Muscle of back (tissue), 3 donors: ENCODE measurements at regions not wholly inside any gene's neighbourhood (a gene's known extent, or its start where the extent isn't known, plus 50 kb on each side); places are given as distances from the start of the nearest gene placed in this dataset.
"Not testable (repeated sequence)": the region's sequence is repeated elsewhere in the genome, so short reads cannot be mapped to it uniquely, and the experiment has no call there.

Experiments
- DNase-seq, 3 donors: peaks; one replicate each; pipeline versions ENCODE4 v3.0.0 to v3.0.0-alpha.2; 2013

DNA sequence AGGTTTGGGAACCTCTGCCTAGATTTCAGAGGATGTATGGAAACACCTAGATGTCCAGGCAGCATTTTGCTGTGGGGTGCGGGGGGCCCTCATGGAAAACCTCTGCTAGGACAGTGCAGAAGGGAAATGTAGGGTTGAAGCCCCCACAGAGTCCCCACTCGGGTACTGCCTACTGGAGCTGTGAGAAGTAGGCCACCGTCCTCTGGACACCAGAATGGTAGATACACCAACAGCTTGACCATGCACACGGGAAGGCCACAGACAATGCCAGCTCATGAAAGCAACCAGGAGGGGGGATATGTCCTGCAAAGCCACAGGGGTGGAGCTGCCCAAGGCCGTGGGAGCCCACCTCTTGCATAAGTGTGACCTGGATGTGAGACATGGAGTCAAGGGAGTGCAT, 1336.5 kb downstream of the SPATA31A7 start:
- DNase-seq: not testable (repeated sequence)

DNA sequence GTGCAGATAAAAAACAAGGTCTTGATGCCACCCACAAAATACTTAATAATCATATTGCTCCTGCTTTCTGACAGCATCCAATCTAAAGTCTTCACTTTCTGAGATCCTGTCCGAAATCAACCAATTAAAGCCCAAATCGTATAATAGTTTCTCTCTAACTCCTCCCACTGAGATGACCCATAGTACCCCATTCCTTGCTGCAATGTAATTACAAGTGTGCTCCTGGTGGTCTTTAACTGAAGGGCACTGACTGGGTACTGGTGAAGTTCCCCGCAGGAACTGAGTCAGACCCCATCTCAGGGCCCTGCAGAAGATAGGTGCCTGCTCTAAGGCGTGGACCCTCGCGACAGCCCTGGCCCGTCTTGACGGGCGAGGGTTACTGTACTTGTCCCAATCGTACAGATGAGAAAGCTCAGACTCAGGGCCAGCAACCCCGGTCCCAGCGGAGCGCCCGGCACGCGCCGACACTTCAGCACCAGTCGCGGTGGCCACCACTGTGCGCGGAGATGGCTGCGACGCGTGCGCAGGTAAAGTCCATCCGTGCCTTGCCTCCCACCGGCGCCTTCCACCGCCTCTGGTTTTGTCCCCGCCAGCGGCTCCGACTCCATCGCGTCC, 1342.4 kb downstream of the SPATA31A7 start:
- DNase-seq: not testable (repeated sequence)

DNA sequence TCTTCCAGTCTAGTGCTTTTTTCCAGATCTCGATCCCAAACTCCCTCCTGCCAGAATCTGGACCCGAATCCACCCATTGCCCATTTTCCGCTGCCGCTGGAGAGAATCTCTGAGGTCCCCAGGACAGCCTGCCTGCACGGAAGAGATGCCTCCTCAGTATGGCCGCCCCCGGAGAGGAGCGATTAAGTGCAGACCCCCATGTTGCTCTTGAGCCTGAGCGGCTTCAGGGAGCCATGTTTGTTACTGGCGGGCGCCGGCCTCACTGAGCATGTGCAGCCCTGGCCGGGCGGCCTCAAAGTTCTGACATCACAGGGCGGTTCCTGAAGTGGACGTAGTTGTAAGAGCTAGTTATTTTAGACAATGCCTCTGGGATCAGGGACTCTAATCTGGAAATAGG, 1342.9 kb downstream of the SPATA31A7 start:
- DNase-seq: not testable (repeated sequence)

DNA sequence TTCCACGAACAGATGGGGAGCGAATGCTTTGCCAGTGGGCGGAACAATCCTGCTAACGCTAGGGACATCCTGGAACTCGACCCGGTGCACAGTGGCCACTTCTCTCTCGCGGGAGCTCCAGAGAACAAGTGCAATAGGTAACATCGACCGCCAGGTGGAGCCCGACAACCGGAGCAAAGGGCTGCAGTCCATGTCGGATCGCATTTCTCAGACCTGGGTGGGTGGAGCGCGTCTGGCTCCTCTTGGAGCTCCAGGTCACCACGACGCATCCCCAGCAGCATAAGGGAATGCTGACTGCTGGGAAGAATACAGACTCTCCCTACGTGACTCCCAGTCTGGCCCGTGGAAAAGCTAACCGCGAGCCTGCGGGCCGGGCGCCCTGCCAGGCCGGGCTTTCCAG, 1360.7 kb downstream of the SPATA31A7 start:
- DNase-seq: not testable (repeated sequence)

DNA sequence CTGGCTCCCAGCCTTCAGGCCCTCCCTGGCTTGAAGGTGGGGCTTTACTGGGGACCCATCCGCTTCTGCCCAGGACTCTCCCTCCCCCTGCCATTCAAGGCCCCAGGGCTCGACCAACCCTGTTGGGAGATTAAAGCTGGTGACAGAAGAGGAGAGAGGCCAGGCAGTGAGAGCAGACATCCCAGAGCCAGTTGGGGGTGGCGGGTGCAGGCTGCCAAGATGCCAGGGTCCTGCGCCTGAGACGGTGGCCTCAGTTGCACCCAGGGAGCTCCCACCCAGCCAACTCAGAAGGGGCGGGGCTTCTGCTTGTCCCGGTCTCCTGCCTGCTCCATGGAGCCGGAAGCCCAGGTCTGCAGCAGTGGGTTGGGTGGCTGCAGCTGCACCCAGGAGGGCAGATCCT, 1370.8 kb downstream of the SPATA31A7 start:
- DNase-seq: not testable (repeated sequence)

DNA sequence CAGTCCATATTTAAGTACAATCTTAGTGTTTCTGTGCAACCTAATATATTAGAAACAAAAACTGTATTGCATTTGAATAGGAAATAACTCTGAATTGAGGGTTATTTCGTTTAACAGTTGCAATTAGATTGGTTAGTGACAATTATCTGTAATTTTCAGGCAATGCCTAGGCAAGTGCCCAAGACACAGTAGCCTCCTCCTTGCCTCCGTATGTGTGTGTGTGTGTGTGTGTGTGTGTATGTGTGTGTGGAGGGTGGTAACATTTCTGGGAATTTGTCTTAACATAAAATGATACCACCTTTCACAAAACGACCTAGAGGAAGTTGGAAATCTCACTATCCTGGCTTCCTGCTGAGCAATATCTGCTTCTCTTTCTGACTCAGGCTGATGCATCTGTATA, 1375.3 kb downstream of the SPATA31A7 start:
- not testable (repeated sequence) for DNase-seq

DNA sequence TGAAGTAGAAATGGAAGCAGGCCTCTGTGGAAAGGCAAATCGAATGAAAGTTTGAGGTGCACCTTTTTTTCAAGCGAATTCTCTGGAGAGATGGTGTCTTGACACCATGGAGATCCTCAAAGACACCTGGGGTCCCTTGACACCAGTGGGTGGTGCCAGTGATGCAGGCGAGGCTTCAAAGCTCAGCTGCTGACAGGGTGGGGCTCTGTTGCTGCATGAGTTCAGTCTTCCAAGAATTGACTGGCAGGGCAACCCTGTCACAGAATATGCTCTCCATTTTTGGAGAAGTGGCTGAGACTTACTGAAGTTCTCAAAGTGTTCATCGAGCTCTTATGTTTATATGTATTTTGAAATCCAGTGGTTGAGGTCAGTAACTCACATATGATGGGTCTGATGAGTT, 1376.6 kb downstream of the SPATA31A7 start:
- DNase-seq: not testable (repeated sequence)

DNA sequence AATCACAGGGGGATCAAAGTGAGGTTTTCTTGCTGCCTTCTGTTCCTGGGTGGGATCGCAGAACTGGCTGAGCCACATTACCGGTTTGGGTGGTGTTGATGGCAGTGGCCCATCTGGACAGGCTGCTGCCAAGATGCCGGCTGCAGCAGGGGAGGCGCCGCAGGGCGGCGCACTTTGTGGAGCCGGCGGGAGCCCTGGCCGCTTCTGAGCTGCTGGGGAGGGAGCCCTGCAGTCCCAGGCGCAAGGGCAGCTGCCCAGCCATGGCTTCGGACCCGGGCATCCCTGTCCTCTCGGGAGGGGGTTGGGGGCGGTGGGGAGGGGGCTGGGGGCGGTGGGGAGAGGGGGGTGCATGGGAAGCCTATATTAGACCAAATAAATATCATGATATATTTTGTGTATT, 1407.3 kb downstream of the SPATA31A7 start:
- DNase-seq: peak in 1 of 3 donors; percentile 1
